A673 (cell line): ENCODE measurements at regions not wholly inside any gene's neighbourhood (a gene's known extent, or its start where the extent isn't known, plus 50 kb on each side); places are given as distances from the start of the nearest gene placed in this dataset.

Source experiments
- BruUV-seq: library from RNA; stranded (reverse); fragments of 400-500 nt; replicated peaks from 2 replicates; lab custom pipeline; 2021; lab: Mats Ljungman, UMichigan
- CTCF ChIA-PET: fragments of 300-600 bp; sonication (Branson Sonifier 250); formaldehyde crosslinking; loops from one replicate; lab custom pipeline; 2022; ENCODE audit warnings: antibody characterized with exemption; lab: Charles Lee
- POLR2A ChIA-PET: fragments of 300-600 bp; sonication (Branson Sonifier 250); formaldehyde crosslinking; loops from one replicate; lab custom pipeline; 2022; ENCODE audit warnings: antibody characterized with exemption; ENCODE audit not compliant: low non-redundant PET; lab: Charles Lee
- DNase-seq: peaks from one replicate; pipeline ENCODE4 v3.0.0-alpha.2; 2015; ENCODE audit warnings: low spot score
- H3K27ac ChIP-seq: fragments of 200-600 bp; sonication (generic); 2 replicates; pipeline ENCODE4 v1.5.1; 2016; ENCODE audit warnings: mixed run types, low read depth, mild to moderate bottlenecking, mixed read lengths, antibody characterized with exemption, low read length; ENCODE audit not compliant: poor library complexity, severe bottlenecking
- H3K27me3 ChIP-seq: fragments of 200-600 bp; sonication (generic); replicated peaks from 2 replicates; pipeline ENCODE4 v1.6.1; 2017; ENCODE audit warnings: mixed run types, low read depth, mild to moderate bottlenecking, mixed read lengths, antibody characterized with exemption, low read length; ENCODE audit not compliant: insufficient read depth, poor library complexity
- H3K36me3 ChIP-seq: fragments of 200-600 bp; sonication (generic); 2 replicates; pipeline ENCODE4 v1.6.1; 2016; ENCODE audit warnings: mixed run types, mild to moderate bottlenecking, mixed read lengths, antibody characterized with exemption, low read length; ENCODE audit not compliant: insufficient read depth, poor library complexity, severe bottlenecking
- H3K4me1 ChIP-seq: fragments of 200-600 bp; sonication (generic); 2 replicates; pipeline ENCODE4 v1.6.1; 2017; ENCODE audit warnings: mixed run types, mild to moderate bottlenecking, mixed read lengths, antibody characterized with exemption, low read length; ENCODE audit not compliant: insufficient read depth, poor library complexity, severe bottlenecking
- H3K4me3 ChIP-seq: fragments of 200-600 bp; sonication (generic); 2 replicates; pipeline ENCODE4 v1.5.1; 2016; ENCODE audit warnings: low read depth, mixed run types, mild to moderate bottlenecking, mixed read lengths, low read length; ENCODE audit not compliant: poor library complexity, severe bottlenecking
- H3K9me3 ChIP-seq: fragments of 200-600 bp; sonication (generic); 2 replicates; pipeline ENCODE4 v1.6.1; 2016; ENCODE audit warnings: mixed run types, low read depth, mild to moderate bottlenecking, mixed read lengths, antibody characterized with exemption, low read length; ENCODE audit not compliant: poor library complexity, severe bottlenecking
- EZH2 ChIP-seq: fragments of 200-600 bp; sonication (generic); IDR thresholded peaks from 2 replicates; pipeline ENCODE4 v1.6.1; 2017; ENCODE audit warnings: borderline replicate concordance, low read depth, mild to moderate bottlenecking, mixed read lengths, antibody characterized with exemption, low read length; ENCODE audit not compliant: poor library complexity, severe bottlenecking
- intact Hi-C: fragments of 100-400 bp; cut with micrococcal nuclease; formaldehyde crosslinking; loops from one replicate; pipeline ENCODE4 v1.10.0; 2022; ENCODE audit not compliant: unreplicated experiment
- TF ChIP-seq, protein P1 (sequence below): fragments of 300-800, 200-600 bp; sonication (generic); conservative IDR thresholded peaks from 2 replicates; pipeline ENCODE4 v1.5.1; 2017; ENCODE audit warnings: low read depth, mild to moderate bottlenecking, antibody characterized with exemption, low read length, moderate library complexity, mixed read lengths

- Histone ChIP-seq H3K36me3 (no peaks in the 10 kb centered on the region), H3K27ac (no peak overlapping the region), H3K9me3 (no peaks in the 10 kb centered on the region), H3K27me3 (peaks cover 3% of the 10 kb centered on the region), H3K4me1 (no peaks in the 10 kb centered on the region), H3K4me3 (no peak overlapping the region)
- BruUV-seq = no TSS peak
- no peak for DNase-seq
- intact Hi-C loops = no loop called here
- ChIA-PET CTCF (no interaction called here), POLR2A (no interaction called here)
- TF ChIP-seq, protein P1, sequence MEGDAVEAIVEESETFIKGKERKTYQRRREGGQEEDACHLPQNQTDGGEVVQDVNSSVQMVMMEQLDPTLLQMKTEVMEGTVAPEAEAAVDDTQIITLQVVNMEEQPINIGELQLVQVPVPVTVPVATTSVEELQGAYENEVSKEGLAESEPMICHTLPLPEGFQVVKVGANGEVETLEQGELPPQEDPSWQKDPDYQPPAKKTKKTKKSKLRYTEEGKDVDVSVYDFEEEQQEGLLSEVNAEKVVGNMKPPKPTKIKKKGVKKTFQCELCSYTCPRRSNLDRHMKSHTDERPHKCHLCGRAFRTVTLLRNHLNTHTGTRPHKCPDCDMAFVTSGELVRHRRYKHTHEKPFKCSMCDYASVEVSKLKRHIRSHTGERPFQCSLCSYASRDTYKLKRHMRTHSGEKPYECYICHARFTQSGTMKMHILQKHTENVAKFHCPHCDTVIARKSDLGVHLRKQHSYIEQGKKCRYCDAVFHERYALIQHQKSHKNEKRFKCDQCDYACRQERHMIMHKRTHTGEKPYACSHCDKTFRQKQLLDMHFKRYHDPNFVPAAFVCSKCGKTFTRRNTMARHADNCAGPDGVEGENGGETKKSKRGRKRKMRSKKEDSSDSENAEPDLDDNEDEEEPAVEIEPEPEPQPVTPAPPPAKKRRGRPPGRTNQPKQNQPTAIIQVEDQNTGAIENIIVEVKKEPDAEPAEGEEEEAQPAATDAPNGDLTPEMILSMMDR = no peak
- no peak for TF ChIP-seq EZH2
These were observed 177.1 kb upstream of the GALNT15 start for GRCh38 chr3:15997274-15997943.

DNA sequence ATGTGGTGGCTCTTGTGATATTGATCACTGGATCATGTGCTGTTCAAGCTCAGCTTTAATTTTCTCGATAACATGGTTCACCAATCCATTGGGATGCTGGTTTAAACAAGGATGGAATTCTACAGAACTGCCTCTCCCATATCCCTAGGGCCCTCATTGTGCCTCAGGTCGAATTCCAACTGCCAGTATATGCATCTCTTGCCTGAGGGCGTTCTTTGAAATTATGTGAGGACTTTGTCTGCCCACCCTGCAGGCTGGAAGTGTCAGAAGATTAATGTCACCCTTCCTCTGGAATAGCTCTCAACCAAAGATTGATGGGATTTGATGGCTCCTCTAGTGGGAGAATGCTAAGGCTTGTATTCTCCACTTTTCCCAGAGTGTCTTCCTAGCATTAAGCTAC, 175.6 kb upstream of the GALNT15 start:
- H3K36me3 ChIP-seq = no peaks in the 10 kb centered on the region
- no peaks in the 10 kb centered on the region for H3K9me3 ChIP-seq
- no peak overlapping the region for H3K27ac ChIP-seq
- peaks cover 3% of the 10 kb centered on the region for H3K27me3 ChIP-seq
- no peak overlapping the region for H3K4me3 ChIP-seq
- TF ChIP-seq EZH2 = no peak
- TF ChIP-seq, protein P1 = no peak
- DNase-seq = no peak
- no TSS peak for BruUV-seq
- no peaks in the 10 kb centered on the region for H3K4me1 ChIP-seq
- POLR2A ChIA-PET = no interaction called here
- CTCF ChIA-PET = no interaction called here
- intact Hi-C loops = no loop called here

DNA sequence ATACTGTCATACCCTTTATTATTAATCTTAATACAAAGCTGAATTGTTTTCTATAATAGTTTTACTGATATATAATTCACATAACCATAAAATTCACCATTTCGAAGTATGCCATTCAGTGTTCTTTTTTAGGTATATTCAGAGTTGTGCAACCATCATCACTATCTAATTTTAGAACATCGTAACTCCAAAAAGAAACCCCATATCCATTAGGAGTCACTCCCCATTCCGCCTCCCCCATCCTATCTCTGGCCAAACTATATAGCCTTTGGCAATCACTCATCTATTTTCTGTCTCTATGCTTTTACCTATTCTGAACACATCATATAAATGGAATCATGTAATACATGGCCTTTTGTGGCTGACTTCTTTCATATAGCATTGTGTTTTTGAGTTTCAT, 169.7 kb upstream of the GALNT15 start:
- ChIA-PET POLR2A (no interaction called here), CTCF (no interaction called here)
- H3K27me3 ChIP-seq = no peaks in the 10 kb centered on the region
- H3K36me3 ChIP-seq = no peaks in the 10 kb centered on the region
- BruUV-seq = no TSS peak
- no peak overlapping the region for H3K4me3 ChIP-seq
- no peak overlapping the region for H3K27ac ChIP-seq
- no peak for DNase-seq
- no peaks in the 10 kb centered on the region for H3K9me3 ChIP-seq
- H3K4me1 ChIP-seq = no peaks in the 10 kb centered on the region
- intact Hi-C loops = no loop called here
- TF ChIP-seq EZH2 = no peak
- TF ChIP-seq, protein P1 = no peak
